GM12801 (cell line): ENCODE measurements at regions not wholly inside any gene's neighbourhood (a gene's known extent, or its start where the extent isn't known, plus 50 kb on each side); places are given as distances from the start of the nearest gene placed in this dataset.

Source experiments
- CTCF ChIP-seq: IDR thresholded peaks from one replicate; pipeline ENCODE4 v1.5.1; 2011; ENCODE audit warnings: control low read depth; ENCODE audit not compliant: insufficient read length; ENCODE audit errors: extremely low read depth

- TF ChIP-seq CTCF = no peak
These were observed 543.5 kb downstream of the OMA1 start for GRCh38 chr1:58003059-58003458.

- no peak for TF ChIP-seq CTCF
These were observed 545.7 kb downstream of the OMA1 start for GRCh38 chr1:58000821-58001220.

GRCh38 chr1:58000116-58000515 is 546.4 kb downstream of the OMA1 start:
- TF ChIP-seq CTCF = no peak

- TF ChIP-seq CTCF = no peak
These were observed 550.1 kb downstream of the OMA1 start for GRCh38 chr1:57996400-57996799.

- TF ChIP-seq CTCF = no peak
These were observed 555.2 kb downstream of the OMA1 start for GRCh38 chr1:57991289-57991688.

- TF ChIP-seq CTCF = no peak
These were observed 556.6 kb downstream of the OMA1 start for GRCh38 chr1:57989877-57990276.

GRCh38 chr1:57987523-57987922 is 559.0 kb downstream of the OMA1 start:
- TF ChIP-seq CTCF = no peak

- no peak for TF ChIP-seq CTCF
These were observed 560.1 kb downstream of the OMA1 start for GRCh38 chr1:57986432-57986831.
